Activated CD4-positive, alpha-beta T cell treated with anti-CD3 and anti-CD28 coated beads for 4 hours (primary cell): ENCODE measurements at regions not wholly inside any gene's neighbourhood (a gene's known extent, or its start where the extent isn't known, plus 50 kb on each side); places are given as distances from the start of the nearest gene placed in this dataset.

Source experiments
- DNase-seq, 2 donors: peaks; one replicate each; pipeline ENCODE4 v3.0.0-alpha.2; 2020

DNA sequence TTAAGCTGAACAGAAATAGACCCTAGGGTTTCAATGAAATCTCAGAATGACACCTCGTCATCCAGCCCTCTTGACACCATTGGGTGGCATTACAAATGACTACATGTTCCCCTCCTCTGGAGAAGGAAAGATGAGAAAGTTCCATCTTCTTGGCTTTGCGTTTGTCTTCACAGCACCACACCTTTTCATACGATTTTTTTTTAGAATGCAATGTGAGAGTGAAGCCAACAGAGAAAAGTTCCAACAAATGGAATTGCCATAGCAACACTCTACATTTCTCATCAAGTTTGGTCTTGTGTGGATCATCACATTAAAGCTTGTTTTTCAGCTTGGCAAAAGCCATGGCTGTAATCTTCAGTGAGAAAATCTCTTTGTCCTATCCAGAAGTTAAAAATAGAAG is 183.4 kb upstream of the SNX7 start:
- DNase-seq = no peak

DNA sequence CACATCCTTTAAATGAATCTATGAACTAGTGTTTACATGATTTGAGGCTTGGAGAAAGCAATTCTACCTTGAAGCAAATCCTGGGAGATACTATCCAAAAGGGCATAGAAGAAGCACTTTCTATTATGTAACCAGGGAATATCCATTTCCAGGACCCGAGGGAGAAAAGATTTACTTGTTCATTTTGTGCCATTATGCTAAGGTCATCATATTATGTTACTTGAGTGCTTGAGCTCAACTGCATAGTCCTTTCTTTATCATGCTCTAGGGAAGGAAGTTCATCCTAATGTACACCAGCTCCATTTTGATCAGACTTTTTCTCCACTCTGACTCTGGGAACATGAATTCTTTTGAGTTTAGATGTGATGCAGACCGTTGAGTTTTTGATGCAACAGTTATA is 188.6 kb upstream of the SNX7 start:
- no peak for DNase-seq

DNA sequence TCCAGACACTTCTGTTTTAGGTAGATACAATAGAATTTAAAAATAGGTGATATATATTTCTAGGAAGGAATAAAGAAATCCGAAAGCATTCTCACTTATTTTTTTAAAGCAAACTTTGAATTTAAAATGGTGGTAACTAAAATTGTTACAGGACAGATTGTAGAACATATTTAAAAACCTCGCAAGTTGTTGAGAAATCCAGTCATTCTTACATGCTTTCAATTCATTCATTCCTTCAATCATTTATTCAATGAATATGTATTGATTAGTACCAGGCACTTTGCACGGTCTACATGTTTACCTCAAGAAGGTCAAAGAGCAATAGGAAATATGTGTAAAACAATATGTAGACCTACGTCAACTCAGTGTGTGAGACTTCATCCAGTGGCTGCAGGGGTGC is 189.9 kb upstream of the SNX7 start:
- DNase-seq = no peak

DNA sequence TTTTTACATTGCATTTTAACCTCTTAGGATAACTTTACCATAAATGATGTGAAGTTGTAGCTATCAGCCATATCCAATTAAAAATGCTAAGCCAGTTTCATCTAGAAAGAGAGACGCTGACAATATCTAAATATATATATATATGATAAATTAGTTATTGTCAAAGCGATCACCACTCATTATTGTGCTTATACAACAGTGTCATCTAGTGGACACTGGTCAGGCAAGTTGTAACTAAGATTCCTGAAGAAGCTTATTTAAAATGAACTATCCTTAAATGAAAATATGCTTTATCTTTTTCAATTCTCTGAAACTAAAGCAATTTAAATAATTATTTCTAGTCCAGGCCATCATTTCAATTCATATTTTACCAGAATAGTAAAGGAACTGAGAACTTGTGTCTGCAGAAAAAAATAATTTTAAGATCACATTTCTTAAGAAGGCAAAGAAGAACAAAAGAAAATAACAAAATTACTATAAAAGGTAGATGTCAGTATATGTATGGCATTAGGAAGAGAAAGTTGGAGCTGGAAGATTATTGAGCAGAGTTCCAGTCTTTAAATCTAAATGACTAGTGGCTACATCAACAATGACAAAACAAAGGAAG is 193.3 kb upstream of the SNX7 start:
- DNase-seq = no peak

DNA sequence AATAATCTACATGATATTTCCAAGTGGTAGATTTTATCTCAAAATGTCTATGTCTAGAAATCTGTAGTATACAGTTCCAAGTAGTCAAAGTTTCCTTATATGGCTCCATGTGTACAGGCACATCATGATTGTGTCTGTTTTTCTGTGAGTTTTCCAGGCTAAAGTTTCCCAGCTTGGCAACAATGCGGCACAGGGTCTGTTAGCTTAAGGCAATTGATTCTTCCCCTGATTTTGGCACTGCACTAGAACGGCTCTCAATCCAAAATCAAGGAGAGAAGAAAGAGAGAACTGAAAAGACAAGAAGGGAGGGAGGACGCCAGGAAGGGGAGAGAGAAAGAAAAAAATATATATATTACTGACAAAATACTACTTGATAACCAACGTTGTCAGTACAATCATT is 193.9 kb upstream of the SNX7 start:
- no peak for DNase-seq

DNA sequence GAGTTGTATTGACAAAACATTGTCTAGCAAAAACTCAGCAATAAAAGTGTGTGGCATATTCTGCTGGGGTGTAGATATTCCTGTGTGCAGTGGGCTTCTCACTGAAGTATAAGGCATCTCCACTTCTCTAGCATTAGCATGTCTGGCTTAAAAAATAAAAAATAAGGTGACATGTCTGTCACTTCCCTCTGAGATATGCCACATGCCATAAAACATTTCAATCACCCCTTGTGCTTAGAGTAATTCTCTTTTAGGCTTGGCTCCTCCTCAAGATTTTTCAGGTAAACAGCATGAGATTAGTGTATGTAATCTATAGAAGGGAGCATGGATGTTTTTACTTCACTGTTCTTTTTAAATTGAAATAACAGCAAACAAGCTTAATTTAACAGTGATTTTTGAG is 194.4 kb upstream of the SNX7 start:
- DNase-seq = no peak

DNA sequence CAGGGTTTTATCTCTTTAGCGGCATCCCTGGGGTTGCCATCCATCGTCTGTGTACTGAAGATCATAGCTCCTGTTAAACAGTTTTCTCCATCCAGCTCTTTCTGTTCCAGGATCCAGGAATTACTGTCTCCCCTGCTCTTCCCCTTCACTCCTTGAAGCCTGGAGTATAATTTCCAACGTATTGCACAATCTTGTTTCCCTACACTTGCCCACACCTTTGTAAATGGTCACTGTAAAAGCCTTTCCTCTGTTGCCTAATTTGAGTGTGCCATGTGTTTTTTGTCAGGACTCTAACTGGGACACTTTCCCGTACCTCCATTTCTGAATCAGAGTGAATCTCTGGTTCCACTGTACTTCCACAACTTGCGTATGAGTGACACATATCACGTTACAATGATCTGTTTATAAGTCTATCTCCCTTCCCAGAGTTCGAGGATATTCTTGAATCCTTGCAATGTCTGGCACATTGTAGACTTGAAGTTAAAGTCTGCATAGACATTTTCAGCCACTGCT is 199.6 kb upstream of the SNX7 start:
- DNase-seq = no peak

DNA sequence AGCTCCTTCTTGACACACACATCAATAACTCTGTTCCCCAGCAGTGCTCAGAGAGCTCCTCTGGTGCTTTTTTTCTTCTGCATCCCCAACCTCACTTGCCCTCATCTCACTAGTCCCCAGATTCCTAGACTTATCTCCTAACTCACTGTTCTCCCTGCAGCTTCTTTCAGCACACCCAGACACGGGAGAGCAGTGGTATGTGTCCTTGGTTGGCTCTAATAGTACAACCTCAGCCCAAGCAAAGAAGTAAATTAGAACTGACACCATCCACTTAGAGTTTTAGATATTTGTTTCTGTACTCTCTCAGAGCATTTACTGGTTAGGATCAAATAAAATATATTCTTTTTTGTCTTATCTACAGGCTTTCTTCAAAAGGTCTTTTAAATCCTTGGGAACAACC is 201.4 kb upstream of the SNX7 start:
- no peak for DNase-seq

DNA sequence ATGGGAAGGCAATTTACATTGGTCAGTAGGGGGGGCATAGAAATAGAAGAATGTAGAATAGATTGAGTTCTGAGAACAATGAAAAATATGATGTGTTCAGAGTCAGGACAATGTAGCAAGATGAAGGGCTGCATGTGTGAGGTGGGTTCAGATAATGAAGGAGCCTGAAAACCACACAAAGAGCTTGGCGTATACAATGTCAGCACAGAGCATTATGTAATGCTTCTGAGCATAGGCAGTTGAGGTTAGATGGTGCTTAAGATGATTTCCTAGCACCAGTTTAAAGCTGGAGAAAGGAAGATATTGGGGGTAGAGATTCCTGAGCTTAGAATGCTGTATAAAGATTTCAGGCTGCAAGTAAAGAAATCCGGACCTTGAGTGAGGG is 202.0 kb upstream of the SNX7 start:
- DNase-seq = no peak

DNA sequence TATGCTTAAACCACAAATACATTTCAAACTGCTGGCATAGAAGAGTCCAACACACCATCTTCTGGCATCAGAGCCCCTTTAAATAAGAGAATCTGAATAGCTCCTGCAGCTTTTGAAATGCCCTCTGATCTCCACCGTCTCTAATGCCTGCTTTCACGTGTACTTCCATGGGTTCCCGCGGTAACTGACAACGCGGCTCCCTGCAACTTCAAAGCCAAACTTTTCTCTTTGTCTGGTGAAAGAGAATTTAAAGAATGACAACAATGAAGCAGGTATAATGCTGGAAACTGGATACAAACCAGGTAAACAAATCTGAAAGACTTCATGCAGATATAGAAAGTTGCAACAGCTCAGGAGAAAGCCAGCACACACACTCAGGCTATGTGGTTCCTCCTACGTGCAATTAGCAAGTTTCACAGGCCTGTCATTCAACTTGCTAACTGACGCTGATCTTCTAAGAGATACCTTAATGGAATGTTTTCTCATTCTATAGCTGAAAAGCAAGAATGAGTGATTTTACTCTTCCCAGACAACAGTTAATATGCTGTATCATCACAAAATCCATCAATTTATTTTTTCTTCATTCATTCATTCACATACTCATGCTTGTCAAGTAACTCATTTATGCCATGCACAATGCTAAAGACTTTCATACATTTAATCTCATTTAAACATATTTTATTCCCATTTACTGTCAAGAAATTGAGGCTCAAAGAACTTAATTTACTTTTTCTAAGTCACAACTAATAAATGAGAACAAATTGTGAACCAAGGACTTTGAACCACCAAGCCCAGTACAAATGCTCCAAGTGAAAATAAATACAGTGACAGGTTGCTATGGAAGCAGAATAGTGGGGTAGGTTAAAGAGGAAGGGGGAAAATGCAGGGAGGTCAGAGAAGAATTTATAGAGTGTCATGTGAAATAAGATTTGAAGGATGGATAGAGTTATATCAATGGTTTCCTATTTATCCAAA is 202.7 kb upstream of the SNX7 start:
- DNase-seq = no peak

DNA sequence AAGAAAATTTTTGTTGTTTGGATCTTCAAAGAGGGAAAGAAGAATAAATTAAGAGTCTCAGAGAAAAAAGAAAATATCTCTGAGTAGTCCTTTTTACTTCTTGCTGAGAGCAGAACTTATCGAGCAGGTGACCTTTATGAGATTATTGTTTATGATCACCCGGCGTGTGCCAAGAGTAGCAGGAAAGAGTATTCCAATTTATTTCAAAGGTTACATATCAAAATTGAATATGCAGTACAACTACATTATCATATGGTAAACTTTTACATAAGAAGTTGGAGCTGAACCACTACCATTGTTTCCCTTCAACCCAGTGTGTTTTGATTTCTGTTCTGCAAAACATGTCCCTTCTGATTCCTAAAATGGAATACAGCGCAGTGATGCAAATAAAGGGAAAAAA is 204.3 kb upstream of the SNX7 start:
- no peak for DNase-seq

DNA sequence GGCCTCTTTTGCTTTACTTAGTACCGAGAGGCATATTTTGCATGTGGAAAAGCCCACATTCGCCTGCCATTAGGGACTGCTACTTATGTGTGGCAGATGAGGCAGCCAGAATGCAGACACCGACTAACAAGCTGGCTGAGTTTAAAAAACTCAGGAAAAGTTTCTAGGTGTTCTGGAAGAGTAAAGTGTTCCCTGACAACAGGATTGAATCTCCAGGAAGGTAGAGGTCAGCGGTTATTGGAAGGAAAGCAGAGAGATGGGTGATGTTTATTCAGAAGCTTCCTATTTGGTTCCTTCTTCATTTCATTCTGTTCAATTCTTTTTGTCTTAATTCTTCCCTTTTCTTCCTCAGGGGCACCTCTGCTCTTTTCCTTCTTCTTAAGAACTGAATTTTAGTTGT is 206.9 kb upstream of the SNX7 start:
- DNase-seq = no peak

DNA sequence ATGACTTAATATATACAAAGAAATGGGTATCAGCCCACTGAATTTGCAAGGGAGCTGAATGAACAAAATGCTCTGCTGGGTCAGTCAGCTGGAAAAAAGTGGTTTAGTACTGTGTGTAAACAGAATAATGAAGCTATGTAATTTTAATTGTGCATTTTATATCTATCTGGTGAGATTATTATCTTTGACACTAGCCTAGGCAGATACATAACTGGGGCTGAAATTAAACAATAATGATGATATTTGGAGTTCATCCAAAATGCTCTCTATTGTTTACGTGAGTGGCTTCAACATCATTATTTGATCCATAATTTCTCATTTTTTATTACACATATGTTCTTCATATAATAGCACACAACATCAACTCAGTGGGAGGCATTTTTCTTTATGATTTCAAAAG is 208.5 kb upstream of the SNX7 start:
- no peak for DNase-seq

DNA sequence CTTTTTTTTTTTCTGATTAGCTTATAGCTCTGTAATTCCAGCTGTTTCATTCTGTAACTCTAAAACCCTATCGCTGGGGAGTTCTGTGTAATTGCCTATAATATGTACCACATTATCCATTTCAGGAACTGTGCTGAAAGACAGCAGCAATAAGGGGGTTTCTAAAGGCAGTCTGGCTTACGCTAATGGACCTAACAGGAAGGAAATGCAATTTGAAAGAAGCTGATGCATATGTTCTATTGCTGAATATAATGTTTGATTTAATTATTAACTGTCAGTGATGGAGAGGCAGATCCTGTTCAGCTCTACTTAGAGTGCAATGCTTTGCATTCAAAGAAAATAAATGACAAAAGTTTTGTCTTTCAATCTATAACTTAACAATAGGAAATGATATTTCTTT is 209.4 kb upstream of the SNX7 start:
- no peak for DNase-seq

DNA sequence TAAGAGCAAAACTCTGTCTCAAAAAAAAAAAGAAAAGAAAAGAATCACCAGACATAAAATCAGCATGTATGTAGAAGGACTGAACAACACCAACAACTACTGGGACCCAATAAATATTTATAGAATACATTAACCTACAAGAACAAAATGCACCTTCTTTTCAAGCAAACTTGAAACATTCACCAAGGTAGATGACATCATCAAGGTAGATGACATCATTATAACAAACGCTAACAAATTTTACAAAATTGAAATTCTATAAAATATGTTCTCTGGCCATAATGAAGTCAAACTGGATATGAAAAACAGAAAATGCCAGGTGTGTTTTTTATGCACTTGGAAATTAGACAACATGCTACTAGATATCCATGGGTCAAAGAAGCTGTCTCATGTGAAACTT is 220.2 kb upstream of the SNX7 start:
- DNase-seq = no peak

DNA sequence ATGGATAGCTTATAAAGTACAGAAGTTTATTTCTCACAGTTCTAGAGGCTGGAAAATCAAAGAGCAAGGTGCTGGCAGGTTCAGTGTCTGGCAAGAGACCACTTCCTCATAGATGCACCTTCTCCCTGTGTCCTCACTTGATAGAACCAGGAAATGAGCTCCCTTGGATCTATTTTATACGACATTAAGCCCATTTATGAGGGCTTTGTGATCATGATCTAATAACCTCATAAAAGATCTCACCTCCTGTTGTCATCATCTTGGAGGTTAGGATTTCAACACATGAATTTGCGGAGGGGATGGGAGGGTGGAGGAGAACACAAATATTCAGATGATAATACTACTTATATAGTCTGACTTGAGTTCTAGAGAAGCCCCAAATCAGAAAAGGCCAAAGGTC is 222.1 kb upstream of the SNX7 start:
- DNase-seq = no peak

DNA sequence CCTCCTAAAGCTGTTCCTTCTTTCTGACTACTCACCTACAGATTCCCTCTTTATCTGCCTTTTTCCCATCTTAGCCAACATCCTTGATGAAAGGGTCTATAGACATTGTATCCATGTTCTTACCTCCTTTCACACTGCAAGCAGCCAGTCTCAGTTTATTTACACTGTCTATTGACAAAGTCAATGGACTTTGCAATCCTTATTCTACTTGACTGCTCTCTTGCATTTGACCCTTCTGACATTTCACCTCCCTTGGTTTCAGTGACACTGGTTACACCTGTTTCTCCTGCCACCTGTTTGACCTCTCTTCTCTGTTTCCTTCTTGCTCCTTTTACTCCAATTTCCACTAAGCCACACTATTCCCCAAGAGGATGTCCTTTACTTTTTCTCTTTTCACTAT is 224.0 kb upstream of the SNX7 start:
- DNase-seq = no peak

DNA sequence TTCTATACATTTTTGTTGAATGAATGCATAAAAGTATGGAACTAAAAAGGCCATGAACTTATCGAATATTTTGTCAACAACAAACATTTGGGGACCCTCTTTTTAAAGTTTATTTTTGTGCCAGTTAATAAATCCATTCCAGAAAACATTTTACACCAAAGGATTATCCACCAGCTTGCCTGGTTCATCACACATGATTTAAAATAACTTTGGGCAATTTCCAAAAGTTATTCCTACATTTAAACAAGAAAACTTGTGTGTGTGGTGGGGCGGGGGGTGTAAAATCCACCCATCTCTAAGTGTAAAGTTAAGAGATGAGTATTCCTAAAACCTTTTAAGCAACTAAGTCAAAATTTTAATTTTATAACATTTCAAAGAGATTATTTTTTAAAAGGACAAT is 224.5 kb upstream of the SNX7 start:
- no peak for DNase-seq

DNA sequence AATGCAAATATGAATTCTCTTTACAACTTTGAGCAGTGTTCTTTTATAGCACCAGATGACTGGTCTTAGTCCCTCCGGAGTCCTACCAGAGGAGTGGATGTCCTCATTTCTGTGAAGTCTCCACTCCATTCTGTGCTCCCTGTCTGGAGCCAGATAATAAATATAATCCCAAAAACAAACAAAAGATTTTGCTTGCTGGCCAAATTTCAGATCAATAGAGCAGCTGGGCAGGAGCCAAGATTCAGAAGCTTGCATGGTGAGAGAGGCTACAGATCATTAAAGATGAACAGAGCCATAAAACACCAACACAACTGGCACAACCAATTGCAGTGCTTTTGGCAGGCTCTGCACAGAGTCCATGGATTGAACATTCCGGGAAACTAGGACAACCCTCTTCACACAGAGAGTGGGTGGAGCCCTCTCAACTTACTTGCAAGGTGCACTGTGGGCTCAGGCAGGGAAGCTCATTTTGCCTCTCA is 231.5 kb upstream of the SNX7 start:
- DNase-seq = no peak

DNA sequence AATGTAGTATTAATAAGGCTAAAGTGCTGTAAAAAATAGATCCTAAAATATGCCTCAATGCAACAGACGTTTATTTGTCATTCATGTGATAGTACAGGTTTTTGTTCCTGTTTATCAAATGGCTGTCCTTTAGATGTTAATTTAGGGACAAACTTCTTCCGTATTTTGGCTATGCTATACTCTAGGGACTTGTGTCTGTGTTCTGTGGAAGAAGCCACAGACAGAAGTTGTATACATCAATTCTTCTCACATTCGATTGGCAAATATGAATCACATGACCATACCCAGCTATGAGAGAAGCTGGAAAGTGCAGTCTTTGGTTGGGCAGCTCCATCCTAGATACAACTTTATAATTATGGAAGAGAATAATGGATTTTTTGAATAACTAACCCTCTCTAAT is 232.7 kb upstream of the SNX7 start:
- no peak for DNase-seq

DNA sequence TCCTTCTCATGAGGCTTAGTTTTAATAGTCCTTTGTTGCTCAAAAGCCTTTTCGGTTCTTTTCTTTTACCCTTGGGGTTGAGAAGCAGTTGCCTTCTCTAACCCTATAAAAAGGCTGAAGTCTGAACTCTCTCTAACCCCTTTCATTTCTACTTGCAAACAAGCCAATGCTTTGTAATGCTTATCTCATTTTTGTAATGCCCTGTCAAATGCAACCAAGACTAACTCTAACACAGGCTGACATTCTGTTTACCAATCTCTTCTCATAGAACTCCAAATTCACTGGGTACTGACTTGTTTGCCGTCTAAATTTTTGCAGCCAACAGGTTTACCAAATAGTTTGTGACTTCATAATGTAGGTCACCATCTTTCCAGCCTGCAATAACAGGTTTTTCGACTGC is 233.9 kb upstream of the SNX7 start:
- DNase-seq = no peak

DNA sequence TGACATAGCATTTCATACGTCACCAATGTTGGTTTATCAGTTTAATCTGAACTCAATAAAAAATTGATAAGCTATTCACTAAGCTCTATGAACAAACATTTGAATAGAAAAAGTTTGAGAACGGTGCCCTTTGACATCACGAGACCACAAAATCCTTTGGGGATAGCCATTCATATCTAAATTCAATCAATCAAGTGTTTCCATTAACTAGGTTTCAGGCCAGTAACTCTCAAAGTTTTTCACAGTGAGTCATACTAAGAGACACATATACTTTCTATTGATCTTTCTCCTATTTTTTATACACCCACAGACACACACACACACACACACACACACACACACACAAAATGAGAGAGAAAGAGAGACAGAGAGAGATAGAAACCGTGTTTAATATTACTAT is 235.4 kb upstream of the SNX7 start:
- DNase-seq = no peak

DNA sequence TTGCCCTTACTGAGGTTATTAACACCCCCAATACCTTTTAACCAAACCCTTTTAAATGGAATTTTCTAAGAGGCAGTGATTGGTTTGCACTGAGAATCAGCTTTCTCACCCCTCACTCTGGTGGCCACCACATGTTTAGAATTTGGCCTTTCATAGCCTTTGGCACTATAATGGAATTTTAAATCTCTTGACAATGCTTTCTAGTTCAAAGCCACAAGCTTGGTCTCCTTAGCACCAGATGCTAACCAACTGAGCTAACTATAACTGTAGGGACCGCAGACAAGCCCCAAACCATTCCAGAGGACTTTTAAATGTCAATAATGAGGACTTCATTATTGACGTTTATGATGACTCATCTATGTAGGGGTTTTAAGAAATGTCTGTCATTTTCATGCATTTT is 238.7 kb upstream of the SNX7 start:
- no peak for DNase-seq

DNA sequence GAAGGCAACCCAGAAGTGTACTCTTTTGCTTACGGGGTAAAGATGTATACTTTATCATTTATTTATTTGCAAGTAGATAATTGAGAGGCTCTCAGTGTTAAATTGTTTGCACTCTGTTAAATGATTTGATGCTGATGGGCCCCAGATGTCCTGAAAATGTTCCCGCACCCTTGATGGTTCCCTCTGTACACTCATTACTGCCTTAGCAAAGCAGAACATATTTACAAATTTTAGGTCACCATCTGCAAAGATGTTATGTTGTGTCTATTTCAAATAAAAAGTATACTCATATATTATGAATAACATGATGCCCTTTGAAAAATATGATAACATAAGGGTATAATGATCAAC is 240.5 kb upstream of the SNX7 start:
- DNase-seq = no peak
